GM19043 (cell line): ENCODE measurements at regions not wholly inside any gene's neighbourhood (a gene's known extent, or its start where the extent isn't known, plus 50 kb on each side); places are given as distances from the start of the nearest gene placed in this dataset.
"Not testable (repeated sequence)": the region's sequence is repeated elsewhere in the genome, so short reads cannot be mapped to it uniquely, and the experiment has no call there.

Source experiments
- ATAC-seq: cut with Tn5 transposase; IDR thresholded peaks from one replicate; pipeline ENCODE4 v1.9.1; 2021; ENCODE audit warnings: low read depth; ENCODE audit not compliant: unreplicated experiment

GRCh38 chr11:96875712-96876111 is 485.9 kb downstream of the JRKL start:
- no peak for ATAC-seq

- no peak for ATAC-seq
These were observed 488.7 kb downstream of the JRKL start for GRCh38 chr11:96878299-96879051.

- ATAC-seq = not testable (repeated sequence)
These were observed 492.8 kb downstream of the JRKL start for GRCh38 chr11:96882622-96883021.

GRCh38 chr11:96885405-96885804 is 495.6 kb downstream of the JRKL start:
- ATAC-seq = no peak

GRCh38 chr11:96885912-96886311 is 496.1 kb downstream of the JRKL start:
- no peak for ATAC-seq

- ATAC-seq = no peak
These were observed 504.2 kb downstream of the JRKL start for GRCh38 chr11:96893988-96894387.

- ATAC-seq = no peak
These were observed 504.8 kb downstream of the JRKL start for GRCh38 chr11:96894587-96894986.

GRCh38 chr11:96899971-96900370 is 510.2 kb downstream of the JRKL start:
- ATAC-seq = no peak

- no peak for ATAC-seq
These were observed 515.3 kb downstream of the JRKL start for GRCh38 chr11:96905143-96905542.

- ATAC-seq = no peak
These were observed 515.9 kb downstream of the JRKL start for GRCh38 chr11:96905663-96906062.

GRCh38 chr11:96906476-96906875 is 516.7 kb downstream of the JRKL start:
- ATAC-seq = no peak

- ATAC-seq = no peak
These were observed 536.0 kb downstream of the JRKL start for GRCh38 chr11:96925862-96926261.

- ATAC-seq = no peak
These were observed 550.4 kb downstream of the JRKL start for GRCh38 chr11:96940227-96940626.

- no peak for ATAC-seq
These were observed 553.0 kb downstream of the JRKL start for GRCh38 chr11:96942855-96943254.

GRCh38 chr11:96943970-96944369 is 554.2 kb downstream of the JRKL start:
- ATAC-seq = no peak

GRCh38 chr11:96948066-96948465 is 558.3 kb downstream of the JRKL start:
- ATAC-seq = no peak

GRCh38 chr11:96949464-96949863 is 559.7 kb downstream of the JRKL start:
- no peak for ATAC-seq

- ATAC-seq = no peak
These were observed 564.9 kb downstream of the JRKL start for GRCh38 chr11:96954587-96955242.

GRCh38 chr11:96960476-96960875 is 570.7 kb downstream of the JRKL start:
- no peak for ATAC-seq

GRCh38 chr11:96960926-96961325 is 571.1 kb downstream of the JRKL start:
- ATAC-seq = no peak

GRCh38 chr11:96961931-96962330 is 572.1 kb downstream of the JRKL start:
- ATAC-seq = no peak

- no peak for ATAC-seq
These were observed 573.6 kb downstream of the JRKL start for GRCh38 chr11:96963375-96963774.
